ENCODE measurements at regions not wholly inside any gene's neighbourhood (a gene's known extent, or its start where the extent isn't known, plus 50 kb on each side); places are given as distances from the start of the nearest gene placed in this dataset.

- TF ChIP-seq CTCF (conservative IDR thresholded peaks at IDR 0.05 in 1 of 2, IDR thresholded peaks at IDR 0.05 in 1 of 2; ENCODE audit: low read depth in 1 of 2, low read length in 2 of 2) (no peak), EZH2 (IDR thresholded peaks at IDR 0.05; ENCODE audit: low read length, missing control alignments) (no peak)
These were observed 803.4 kb downstream of the TRIML1 start for GRCh38 chr4:188942606-188943005.

Measured in fibroblast of lung (primary cell).